ENCODE measurements at regions not wholly inside any gene's neighbourhood (a gene's known extent, or its start where the extent isn't known, plus 50 kb on each side); places are given as distances from the start of the nearest gene placed in this dataset.

DNA sequence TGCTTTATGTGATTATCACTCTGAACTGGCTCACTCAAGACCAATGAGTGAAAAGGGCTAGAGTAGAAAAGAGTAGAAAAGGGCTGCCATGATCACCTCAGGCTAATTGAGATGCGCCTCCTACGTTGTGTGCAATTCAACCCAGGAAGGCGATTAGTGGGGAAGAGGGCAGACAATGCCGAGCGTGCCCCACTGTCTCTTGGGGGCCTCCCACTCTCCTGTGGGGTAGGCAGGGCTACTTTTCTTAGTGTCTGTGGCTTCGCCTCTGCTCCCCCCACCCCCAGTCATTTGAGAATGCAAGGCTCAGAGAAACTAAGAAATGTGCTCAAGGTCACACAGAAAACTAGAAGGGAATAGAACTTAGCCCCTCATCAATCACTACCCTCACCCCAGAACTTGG lies 57.7 kb upstream of the RASD2 start:
- H3K4me1 ChIP-seq (ENCODE audit: control insufficient read depth in 1 of 2, insufficient read depth in 2 of 2, low read depth in 1 of 2, low read length in 1 of 2), result peaks cover 21 to 26% of the 10 kb centered on the region in 2 experiments; a peak in 3 of 4 replicates
- no peak for DNase-seq
- CTCF ChIA-PET, result no interaction called here
- no peaks in the 10 kb centered on the region for H4K20me1 ChIP-seq (ENCODE audit: insufficient read depth)
- H3K4me3 ChIP-seq (ENCODE audit: low read depth in 2 of 2, low read length in 1 of 2), result no peak overlapping the region
- H3K27me3 ChIP-seq (ENCODE audit: insufficient read depth), result no peaks in the 10 kb centered on the region
- no peaks in the 10 kb centered on the region for H3K9me3 ChIP-seq
- TF ChIP-seq RCOR1 (IDR thresholded peaks at IDR 0.05; ENCODE audit: low read length), result no peak
- no peak for TF ChIP-seq RXRA (IDR thresholded peaks at IDR 0.05; ENCODE audit: borderline replicate concordance, low read depth)
- TF ChIP-seq CTCF (IDR thresholded peaks at IDR 0.05), result no peak
- no peak for TF ChIP-seq FOSL2 (IDR thresholded peaks at IDR 0.05; ENCODE audit: borderline replicate concordance, low read depth)
- TF ChIP-seq ELF1 (IDR thresholded peaks at IDR 0.05), result no peak
- TF ChIP-seq TCF12 (IDR thresholded peaks at IDR 0.05), result no peak
- TF ChIP-seq GATA2 (CRISPR knock-in tag; IDR thresholded peaks at IDR 0.05), result no peak
- TF ChIP-seq TEAD4 (IDR thresholded peaks at IDR 0.05; ENCODE audit: borderline replicate concordance, insufficient read depth), result no peak
- TF ChIP-seq JUND (IDR thresholded peaks at IDR 0.05), result no peak
- no peak for TF ChIP-seq GABPA (IDR thresholded peaks at IDR 0.05; ENCODE audit: low read depth)
- TF ChIP-seq, protein P1, sequence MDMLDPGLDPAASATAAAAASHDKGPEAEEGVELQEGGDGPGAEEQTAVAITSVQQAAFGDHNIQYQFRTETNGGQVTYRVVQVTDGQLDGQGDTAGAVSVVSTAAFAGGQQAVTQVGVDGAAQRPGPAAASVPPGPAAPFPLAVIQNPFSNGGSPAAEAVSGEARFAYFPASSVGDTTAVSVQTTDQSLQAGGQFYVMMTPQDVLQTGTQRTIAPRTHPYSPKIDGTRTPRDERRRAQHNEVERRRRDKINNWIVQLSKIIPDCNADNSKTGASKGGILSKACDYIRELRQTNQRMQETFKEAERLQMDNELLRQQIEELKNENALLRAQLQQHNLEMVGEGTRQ (IDR thresholded peaks at IDR 0.05; ENCODE audit: borderline replicate concordance, low read depth, low read length), result no peak
- TF ChIP-seq POLR2AphosphoS5 (IDR thresholded peaks at IDR 0.05; ENCODE audit: low read depth, low read length), result no peak
- no peak for TF ChIP-seq MEF2A (IDR thresholded peaks at IDR 0.05; ENCODE audit: borderline replicate concordance, low read depth)
- H3F3A ChIP-seq (replicated peaks; ENCODE audit: insufficient read depth), result peaks cover 7% of the 10 kb centered on the region
- no peak overlapping the region for H2AFZ ChIP-seq (ENCODE audit: low read depth)
- 89% methylated on average over 6 of the region's 6 CpGs for WGBS (ENCODE audit: low lambda C conversion rate)
- H3K9me2 ChIP-seq, result no peaks in the 10 kb centered on the region
- POLR2A ChIA-PET, result no interaction called here
- H3K4me2 ChIP-seq, result no peak overlapping the region
- H3K9ac ChIP-seq, result no peak overlapping the region
- no peak overlapping the region for H3K27ac ChIP-seq (ENCODE audit: low read depth in 2 of 2, low read length in 1 of 2)
- H3K36me3 ChIP-seq (replicated peaks in 1 of 2; ENCODE audit: control insufficient read depth in 1 of 2, insufficient read depth in 2 of 2, low read length in 1 of 2), result no peaks in the 10 kb centered on the region
- H3K79me2 ChIP-seq (ENCODE audit: insufficient read depth), result no peaks in the 10 kb centered on the region

- POLR2A ChIA-PET, result no interaction called here
- DNase-seq, result no peak
- Histone ChIP-seq H3K79me2 (ENCODE audit: insufficient read depth) (no peaks in the 10 kb centered on the region), H3K4me2 (no peak overlapping the region), H2AFZ (ENCODE audit: low read depth) (no peak overlapping the region), H3K36me3 (replicated peaks in 1 of 2; ENCODE audit: control insufficient read depth in 1 of 2, insufficient read depth in 2 of 2, low read length in 1 of 2) (no peaks in the 10 kb centered on the region), H3K9me2 (no peaks in the 10 kb centered on the region), H3K9me3 (no peaks in the 10 kb centered on the region), H3F3A (replicated peaks; ENCODE audit: insufficient read depth) (peaks cover 7% of the 10 kb centered on the region), H3K27me3 (ENCODE audit: insufficient read depth) (no peaks in the 10 kb centered on the region), H3K27ac (ENCODE audit: low read depth in 2 of 2, low read length in 1 of 2) (no peak overlapping the region), H3K4me3 (ENCODE audit: low read depth in 2 of 2, low read length in 1 of 2) (no peak overlapping the region), H3K9ac (no peak overlapping the region), H3K4me1 (ENCODE audit: control insufficient read depth in 1 of 2, insufficient read depth in 2 of 2, low read depth in 1 of 2, low read length in 1 of 2) (peaks cover 17 to 18% of the 10 kb centered on the region in 2 experiments; a peak in 3 of 4 replicates), H4K20me1 (ENCODE audit: insufficient read depth) (no peaks in the 10 kb centered on the region)
- 73% methylated on average over 3 of the region's 3 CpGs for WGBS (ENCODE audit: low lambda C conversion rate)
- no peak for TF ChIP-seq FOSL2 (IDR thresholded peaks at IDR 0.05; ENCODE audit: borderline replicate concordance, low read depth)
- CTCF ChIA-PET, result no interaction called here
Measured at GRCh38 chr22:35483730-35484129, 56.9 kb upstream of the RASD2 start.

Measured in SK-N-SH (cell line).